GM12878 (cell line): ENCODE measurements at regions not wholly inside any gene's neighbourhood (a gene's known extent, or its start where the extent isn't known, plus 50 kb on each side); places are given as distances from the start of the nearest gene placed in this dataset.

ENCODE experiments used
- BACH1 ChIP-seq: fragments of 450-650 bp; IDR thresholded peaks from 2 replicates; pipeline ENCODE4 v1.6.1; 2017; ENCODE audit warnings: mild to moderate bottlenecking, borderline replicate concordance
- BCL11A ChIP-seq: IDR thresholded peaks from 2 replicates; pipeline ENCODE4 v1.6.1; 2011; ENCODE audit warnings: low read depth, low read length
- BMI1 ChIP-seq: fragments of 450-650 bp; IDR thresholded peaks from 2 replicates; pipeline ENCODE4 v1.6.1; 2016; ENCODE audit warnings: mild to moderate bottlenecking, moderate library complexity, borderline replicate concordance
- CEBPB ChIP-seq, 2 experiments: fragments of 150-350 bp in 1 of 2; IDR thresholded peaks; 2 replicates each; pipeline ENCODE4 v1.6.1; 2012 to 2014; ENCODE audit warnings: low read depth in 2 of 2, low read length in 2 of 2, borderline replicate concordance in 1 of 2, inconsistent platforms in 1 of 2
- DPF2 ChIP-seq: fragments of 450-650 bp; IDR thresholded peaks from 2 replicates; pipeline ENCODE4 v1.6.1; 2017; ENCODE audit warnings: mild to moderate bottlenecking
- EGR1 ChIP-seq, 2 experiments: IDR thresholded peaks; 1 replicate in 1 of 2; 2 replicates in 1 of 2; pipeline ENCODE4 v1.6.1; 2011 to 2012; ENCODE audit warnings: low read depth in 2 of 2, low read length in 2 of 2, borderline replicate concordance in 1 of 2, mild to moderate bottlenecking in 1 of 2, moderate library complexity in 1 of 2
- FOXK2 ChIP-seq: fragments of 450-650 bp; IDR thresholded peaks from 2 replicates; pipeline ENCODE4 v1.6.1; 2017; ENCODE audit warnings: mild to moderate bottlenecking, moderate library complexity
- IRF4 ChIP-seq: IDR thresholded peaks from 2 replicates; pipeline ENCODE4 v1.6.1; 2011; ENCODE audit warnings: low read depth, low read length
- JUND ChIP-seq: IDR thresholded peaks from 2 replicates; pipeline ENCODE4 v1.6.1; 2012; ENCODE audit warnings: low read depth, mild to moderate bottlenecking, low read length, improper control_type of control experiment, moderate library complexity
- KAT2A ChIP-seq: conservative IDR thresholded peaks from 2 replicates; pipeline ENCODE4 v1.6.1; 2011; ENCODE audit warnings: low read depth, low read length; ENCODE audit not compliant: control insufficient read depth
- KLF5 ChIP-seq: fragments of 450-650 bp; IDR thresholded peaks from 2 replicates; pipeline ENCODE4 v1.6.1; 2014; ENCODE audit warnings: mild to moderate bottlenecking; ENCODE audit not compliant: partially characterized antibody
- NBN ChIP-seq: fragments of 450-650 bp; IDR thresholded peaks from 2 replicates; pipeline ENCODE4 v1.6.1; 2016
- SMAD5 ChIP-seq: IDR thresholded peaks from 2 replicates; pipeline ENCODE4 v1.6.1; 2016; ENCODE audit warnings: antibody characterized with exemption, low read depth
- SMARCA5 ChIP-seq: fragments of 450-650 bp; IDR thresholded peaks from 2 replicates; pipeline ENCODE4 v1.6.1; 2017; ENCODE audit warnings: mild to moderate bottlenecking
- SPI1 ChIP-seq: IDR thresholded peaks from 2 replicates; pipeline ENCODE4 v1.6.1; 2011; ENCODE audit warnings: low read depth, mild to moderate bottlenecking, low read length, moderate library complexity, borderline replicate concordance; ENCODE audit not compliant: insufficient read depth
- TARDBP ChIP-seq: IDR thresholded peaks from 2 replicates; pipeline ENCODE4 v1.6.1; 2016; ENCODE audit warnings: borderline replicate concordance
- TCF12 ChIP-seq: IDR thresholded peaks from 2 replicates; pipeline ENCODE4 v1.6.1; 2011; ENCODE audit warnings: low read depth, mild to moderate bottlenecking, low read length
- TCF3 ChIP-seq: IDR thresholded peaks from 2 replicates; pipeline ENCODE4 v1.6.1; 2012; ENCODE audit warnings: low read depth, mild to moderate bottlenecking, low read length, borderline replicate concordance; ENCODE audit not compliant: insufficient read depth
- WRNIP1 ChIP-seq: IDR thresholded peaks from 2 replicates; pipeline ENCODE4 v1.6.1; 2011; ENCODE audit warnings: low read depth, low read length, improper control_type of control experiment, borderline replicate concordance
- YBX1 ChIP-seq: fragments of 450-650 bp; IDR thresholded peaks from 2 replicates; pipeline ENCODE4 v1.6.1; 2016; ENCODE audit warnings: antibody characterized with exemption
- YY1 ChIP-seq: IDR thresholded peaks from 2 replicates; pipeline ENCODE4 v1.6.1; 2011; ENCODE audit warnings: low read depth, mild to moderate bottlenecking, low read length
- ZNF217 ChIP-seq: fragments of 450-650 bp; IDR thresholded peaks from 2 replicates; pipeline ENCODE4 v1.6.1; 2017; ENCODE audit warnings: antibody characterized with exemption, mild to moderate bottlenecking
- TF ChIP-seq, protein P1 (sequence below): IDR thresholded peaks from 2 replicates; pipeline ENCODE4 v1.6.1; 2012; ENCODE audit warnings: low read depth, low read length, improper control_type of control experiment
- TF ChIP-seq, protein P2 (sequence below): fragments of 450-650 bp; IDR thresholded peaks from 2 replicates; pipeline ENCODE4 v1.6.1; 2016; ENCODE audit warnings: mild to moderate bottlenecking
- TF ChIP-seq, protein P3 (sequence below): fragments of 450-650 bp; IDR thresholded peaks from 2 replicates; pipeline ENCODE4 v1.6.1; 2017; ENCODE audit warnings: borderline replicate concordance
- TF ChIP-seq, protein P4 (sequence below): IDR thresholded peaks from 2 replicates; pipeline ENCODE4 v1.6.1; 2011; ENCODE audit warnings: low read depth, mild to moderate bottlenecking, low read length, moderate library complexity, borderline replicate concordance; ENCODE audit errors: extremely low read depth
- TF ChIP-seq, protein P5 (sequence below): IDR thresholded peaks from 2 replicates; pipeline ENCODE4 v1.6.1; 2011; ENCODE audit warnings: borderline replicate concordance, low read depth, mild to moderate bottlenecking, moderate library complexity, mixed read lengths, low read length; ENCODE audit not compliant: insufficient read depth; ENCODE audit errors: extremely low read length

DNA sequence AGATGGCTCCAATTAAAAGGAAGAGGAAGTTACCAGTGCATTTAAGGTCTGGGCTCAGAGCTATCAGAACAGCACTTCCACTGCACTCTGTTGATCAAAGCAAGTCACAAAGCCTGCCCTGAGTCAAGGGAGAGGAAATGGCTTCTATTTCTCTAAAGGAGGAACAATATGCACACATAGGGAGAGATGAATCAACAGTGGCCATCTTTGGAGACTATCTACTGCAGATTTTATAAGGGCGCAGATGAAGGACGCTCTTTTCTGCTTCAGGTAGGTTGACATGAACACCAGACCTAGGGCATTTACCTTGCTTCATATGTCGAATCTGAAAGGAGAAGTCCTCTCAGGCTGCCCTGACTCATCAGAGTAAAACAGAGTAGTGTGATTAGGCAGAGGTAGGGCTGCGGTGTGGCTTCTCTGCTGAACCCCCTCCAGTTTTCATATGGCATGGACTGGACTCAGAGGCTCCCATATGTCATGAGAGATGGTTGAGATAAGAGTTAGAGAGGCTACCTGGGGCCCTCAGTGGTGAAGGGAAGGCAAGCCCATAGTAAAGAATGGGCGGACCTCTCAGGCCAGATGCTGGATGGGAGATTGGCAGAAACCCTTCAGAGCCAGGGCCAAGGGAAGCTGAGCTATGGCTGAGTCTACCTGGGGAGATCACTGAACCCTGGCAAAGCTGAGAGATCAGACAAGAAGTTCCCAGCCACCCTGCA lies 84.4 kb downstream of the ARF6 start (continued):
- no peak for TF ChIP-seq SMARCA5
- TF ChIP-seq BCL11A = 0 out of 2 replicates have a peak, but pooled peaks have one; percentile 32
- no peak for TF ChIP-seq IRF4
- TF ChIP-seq YY1 = peak; percentile 43; the same call in 1 of the 2 replicates
- no peak for TF ChIP-seq KLF5
- TF ChIP-seq, protein P1, sequence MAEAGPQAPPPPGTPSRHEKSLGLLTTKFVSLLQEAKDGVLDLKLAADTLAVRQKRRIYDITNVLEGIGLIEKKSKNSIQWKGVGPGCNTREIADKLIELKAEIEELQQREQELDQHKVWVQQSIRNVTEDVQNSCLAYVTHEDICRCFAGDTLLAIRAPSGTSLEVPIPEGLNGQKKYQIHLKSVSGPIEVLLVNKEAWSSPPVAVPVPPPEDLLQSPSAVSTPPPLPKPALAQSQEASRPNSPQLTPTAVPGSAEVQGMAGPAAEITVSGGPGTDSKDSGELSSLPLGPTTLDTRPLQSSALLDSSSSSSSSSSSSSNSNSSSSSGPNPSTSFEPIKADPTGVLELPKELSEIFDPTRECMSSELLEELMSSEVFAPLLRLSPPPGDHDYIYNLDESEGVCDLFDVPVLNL = no peak
- TF ChIP-seq FOXK2 = no peak
- no peak for TF ChIP-seq DPF2
- TF ChIP-seq KAT2A = no peak
- no peak for TF ChIP-seq TARDBP
- TF ChIP-seq, protein P2, sequence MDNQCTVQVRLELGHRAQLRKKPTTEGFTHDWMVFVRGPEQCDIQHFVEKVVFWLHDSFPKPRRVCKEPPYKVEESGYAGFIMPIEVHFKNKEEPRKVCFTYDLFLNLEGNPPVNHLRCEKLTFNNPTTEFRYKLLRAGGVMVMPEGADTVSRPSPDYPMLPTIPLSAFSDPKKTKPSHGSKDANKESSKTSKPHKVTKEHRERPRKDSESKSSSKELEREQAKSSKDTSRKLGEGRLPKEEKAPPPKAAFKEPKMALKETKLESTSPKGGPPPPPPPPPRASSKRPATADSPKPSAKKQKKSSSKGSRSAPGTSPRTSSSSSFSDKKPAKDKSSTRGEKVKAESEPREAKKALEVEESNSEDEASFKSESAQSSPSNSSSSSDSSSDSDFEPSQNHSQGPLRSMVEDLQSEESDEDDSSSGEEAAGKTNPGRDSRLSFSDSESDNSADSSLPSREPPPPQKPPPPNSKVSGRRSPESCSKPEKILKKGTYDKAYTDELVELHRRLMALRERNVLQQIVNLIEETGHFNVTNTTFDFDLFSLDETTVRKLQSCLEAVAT = 0 out of 2 replicates have a peak, but pooled peaks have one; percentile 27
- no peak for TF ChIP-seq BMI1
- no peak for TF ChIP-seq WRNIP1
- TF ChIP-seq NBN = 0 out of 2 replicates have a peak, but pooled peaks have one; percentile 36
- TF ChIP-seq TCF3 = no peak
- TF ChIP-seq, protein P3, sequence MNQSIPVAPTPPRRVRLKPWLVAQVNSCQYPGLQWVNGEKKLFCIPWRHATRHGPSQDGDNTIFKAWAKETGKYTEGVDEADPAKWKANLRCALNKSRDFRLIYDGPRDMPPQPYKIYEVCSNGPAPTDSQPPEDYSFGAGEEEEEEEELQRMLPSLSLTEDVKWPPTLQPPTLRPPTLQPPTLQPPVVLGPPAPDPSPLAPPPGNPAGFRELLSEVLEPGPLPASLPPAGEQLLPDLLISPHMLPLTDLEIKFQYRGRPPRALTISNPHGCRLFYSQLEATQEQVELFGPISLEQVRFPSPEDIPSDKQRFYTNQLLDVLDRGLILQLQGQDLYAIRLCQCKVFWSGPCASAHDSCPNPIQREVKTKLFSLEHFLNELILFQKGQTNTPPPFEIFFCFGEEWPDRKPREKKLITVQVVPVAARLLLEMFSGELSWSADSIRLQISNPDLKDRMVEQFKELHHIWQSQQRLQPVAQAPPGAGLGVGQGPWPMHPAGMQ = no peak
- no peak for TF ChIP-seq ZNF217
- TF ChIP-seq, protein P4, sequence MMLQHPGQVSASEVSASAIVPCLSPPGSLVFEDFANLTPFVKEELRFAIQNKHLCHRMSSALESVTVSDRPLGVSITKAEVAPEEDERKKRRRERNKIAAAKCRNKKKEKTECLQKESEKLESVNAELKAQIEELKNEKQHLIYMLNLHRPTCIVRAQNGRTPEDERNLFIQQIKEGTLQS = no peak
- no peak for TF ChIP-seq EGR1 (IDR thresholded peaks at IDR 0.05; ENCODE audit: borderline replicate concordance in 1 of 2, low read depth in 2 of 2, low read length in 2 of 2)
- no peak for TF ChIP-seq SMAD5
- TF ChIP-seq BACH1 = peak; percentile 47; the same call in 1 of the 2 replicates
- TF ChIP-seq JUND = no peak
- TF ChIP-seq, protein P5, sequence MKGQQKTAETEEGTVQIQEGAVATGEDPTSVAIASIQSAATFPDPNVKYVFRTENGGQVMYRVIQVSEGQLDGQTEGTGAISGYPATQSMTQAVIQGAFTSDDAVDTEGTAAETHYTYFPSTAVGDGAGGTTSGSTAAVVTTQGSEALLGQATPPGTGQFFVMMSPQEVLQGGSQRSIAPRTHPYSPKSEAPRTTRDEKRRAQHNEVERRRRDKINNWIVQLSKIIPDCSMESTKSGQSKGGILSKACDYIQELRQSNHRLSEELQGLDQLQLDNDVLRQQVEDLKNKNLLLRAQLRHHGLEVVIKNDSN = no peak
- peak; percentile 79; the same call in 1 of the 2 replicates for TF ChIP-seq SPI1
- TF ChIP-seq CEBPB (IDR thresholded peaks at IDR 0.05; ENCODE audit: borderline replicate concordance in 1 of 2, low read depth in 2 of 2, low read length in 2 of 2) = no peak
- no peak for TF ChIP-seq YBX1
- no peak for TF ChIP-seq TCF12
